HG03103 (cell line): ENCODE measurements at regions not wholly inside any gene's neighbourhood (a gene's known extent, or its start where the extent isn't known, plus 50 kb on each side); places are given as distances from the start of the nearest gene placed in this dataset.
"Not testable (repeated sequence)": the region's sequence is repeated elsewhere in the genome, so short reads cannot be mapped to it uniquely, and the experiment has no call there.

Experiments
- ATAC-seq: cut with Tn5 transposase; IDR thresholded peaks from one replicate; pipeline ENCODE4 v1.9.1; 2021; ENCODE audit warnings: low read depth; ENCODE audit not compliant: unreplicated experiment

GRCh38 chr13:31385540-31385939 lies 185.8 kb downstream of the B3GLCT start:
- no peak for ATAC-seq

- ATAC-seq = no peak
Measured at GRCh38 chr13:31394506-31394905, 194.7 kb downstream of the B3GLCT start.

GRCh38 chr13:31395090-31395489 lies 195.3 kb downstream of the B3GLCT start:
- no peak for ATAC-seq

- ATAC-seq = no peak
Measured at GRCh38 chr13:31399690-31400089, 199.9 kb downstream of the B3GLCT start.

GRCh38 chr13:31403711-31404110 lies 203.9 kb downstream of the B3GLCT start:
- not testable (repeated sequence) for ATAC-seq

GRCh38 chr13:31408927-31409326 lies 209.2 kb downstream of the B3GLCT start:
- no peak for ATAC-seq

GRCh38 chr13:31409678-31410356 lies 210.0 kb downstream of the B3GLCT start:
- no peak for ATAC-seq

- ATAC-seq = no peak
Measured at GRCh38 chr13:31413516-31413915, 213.7 kb downstream of the B3GLCT start.

- no peak for ATAC-seq
Measured at GRCh38 chr13:31416066-31416465, 216.3 kb downstream of the B3GLCT start.

GRCh38 chr13:31418186-31418585 lies 218.4 kb downstream of the B3GLCT start:
- no peak for ATAC-seq

- ATAC-seq = no peak
Measured at GRCh38 chr13:31421756-31422155, 222.0 kb downstream of the B3GLCT start.

- peak; percentile 94 for ATAC-seq
Measured at GRCh38 chr13:31424130-31424729, 224.5 kb downstream of the B3GLCT start.

- ATAC-seq = no peak
Measured at GRCh38 chr13:31426395-31426794, 226.6 kb downstream of the B3GLCT start.

- ATAC-seq = no peak
Measured at GRCh38 chr13:31427151-31428100, 227.7 kb downstream of the B3GLCT start.

- no peak for ATAC-seq
Measured at GRCh38 chr13:31431722-31432137, 232.0 kb downstream of the B3GLCT start.

GRCh38 chr13:31433207-31433606 lies 233.4 kb downstream of the B3GLCT start:
- ATAC-seq = no peak

- no peak for ATAC-seq
Measured at GRCh38 chr13:31433746-31434145, 234.0 kb downstream of the B3GLCT start.

GRCh38 chr13:31434613-31435012 lies 234.8 kb downstream of the B3GLCT start:
- no peak for ATAC-seq

GRCh38 chr13:31435536-31435935 lies 235.8 kb downstream of the B3GLCT start:
- no peak for ATAC-seq

GRCh38 chr13:31436478-31436877 lies 236.7 kb downstream of the B3GLCT start:
- no peak for ATAC-seq

GRCh38 chr13:31437975-31438374 lies 238.2 kb downstream of the B3GLCT start:
- no peak for ATAC-seq
